MM.1S (cell line): ENCODE measurements at regions not wholly inside any gene's neighbourhood (a gene's known extent, or its start where the extent isn't known, plus 50 kb on each side); places are given as distances from the start of the nearest gene placed in this dataset.

ENCODE experiments used
- DNase-seq: peaks from one replicate; pipeline ENCODE4 v3.0.0-alpha.2; 2015
- H2AFZ ChIP-seq: fragments of 300-600 bp; sonication (generic); 2 replicates; pipeline ENCODE4 v1.6.0; 2016; ENCODE audit warnings: antibody characterized with exemption, low read length
- H3F3A ChIP-seq: fragments of 300-600 bp; sonication (generic); 2 replicates; pipeline ENCODE4 v1.6.1; 2016; ENCODE audit warnings: mild to moderate bottlenecking, antibody characterized with exemption, low read length, moderate library complexity, mixed read lengths; ENCODE audit not compliant: insufficient read depth
- H3K27ac ChIP-seq: fragments of 300-600 bp; sonication (generic); 2 replicates; pipeline ENCODE4 v1.5.1; 2016; ENCODE audit warnings: mild to moderate bottlenecking, low read length
- H3K27me3 ChIP-seq: fragments of 300-600 bp; sonication (generic); replicated peaks from 2 replicates; pipeline ENCODE4 v1.6.0; 2016; ENCODE audit warnings: low read length; ENCODE audit not compliant: insufficient read depth
- H3K36me3 ChIP-seq: fragments of 300-600 bp; sonication (generic); replicated peaks from 2 replicates; pipeline ENCODE4 v1.6.1; 2016; ENCODE audit warnings: mild to moderate bottlenecking, low read length, mixed read lengths; ENCODE audit not compliant: insufficient read depth
- H3K4me1 ChIP-seq: fragments of 300-600 bp; sonication (generic); 2 replicates; pipeline ENCODE4 v1.6.1; 2016; ENCODE audit warnings: low read length, mixed read lengths
- H3K4me2 ChIP-seq: fragments of 300-600 bp; sonication (generic); 2 replicates; pipeline ENCODE4 v1.6.0; 2016; ENCODE audit warnings: low read depth, low read length
- H3K4me3 ChIP-seq: fragments of 300-600 bp; sonication (generic); 2 replicates; pipeline ENCODE4 v1.5.1; 2016; ENCODE audit warnings: low read length, mixed read lengths
- H3K79me2 ChIP-seq: fragments of 300-600 bp; sonication (generic); 2 replicates; pipeline ENCODE4 v1.6.1; 2016; ENCODE audit warnings: mixed run types, low read length, mixed read lengths
- H3K9ac ChIP-seq: fragments of 300-600 bp; sonication (generic); 2 replicates; pipeline ENCODE4 v1.6.1; 2016; ENCODE audit warnings: low read length, mixed read lengths
- H3K9me2 ChIP-seq: fragments of 300-600 bp; sonication (generic); replicated peaks from 2 replicates; pipeline ENCODE4 v1.6.1; 2016; ENCODE audit warnings: mild to moderate bottlenecking, low read length, mixed read lengths; ENCODE audit not compliant: insufficient read depth
- H3K9me3 ChIP-seq: fragments of 300-600 bp; sonication (generic); replicated peaks from 2 replicates; pipeline ENCODE4 v1.6.1; 2016; ENCODE audit warnings: mild to moderate bottlenecking, low read length, mixed read lengths; ENCODE audit not compliant: insufficient read depth
- H4K20me1 ChIP-seq: fragments of 300-600 bp; sonication (generic); 2 replicates; pipeline ENCODE4 v1.6.1; 2016; ENCODE audit warnings: mild to moderate bottlenecking, low read length, moderate library complexity, mixed read lengths; ENCODE audit not compliant: insufficient read depth
- CTCF ChIP-seq: fragments of 300-600 bp; sonication (generic); IDR thresholded peaks from 2 replicates; pipeline ENCODE4 v1.5.1; 2016; ENCODE audit warnings: antibody characterized with exemption, low read length, mixed read lengths
- EZH2 ChIP-seq: fragments of 300-600 bp; sonication (generic); optimal IDR thresholded peaks from 2 replicates; pipeline ENCODE3; 2017; ENCODE audit warnings: low read depth, mild to moderate bottlenecking, antibody characterized with exemption, low read length, mixed read lengths
- EZH2phosphoT487 ChIP-seq: fragments of 300-600 bp; sonication (generic); IDR thresholded peaks from 2 replicates; pipeline ENCODE4 v1.6.1; 2018; ENCODE audit warnings: antibody characterized with exemption, low read length

DNA sequence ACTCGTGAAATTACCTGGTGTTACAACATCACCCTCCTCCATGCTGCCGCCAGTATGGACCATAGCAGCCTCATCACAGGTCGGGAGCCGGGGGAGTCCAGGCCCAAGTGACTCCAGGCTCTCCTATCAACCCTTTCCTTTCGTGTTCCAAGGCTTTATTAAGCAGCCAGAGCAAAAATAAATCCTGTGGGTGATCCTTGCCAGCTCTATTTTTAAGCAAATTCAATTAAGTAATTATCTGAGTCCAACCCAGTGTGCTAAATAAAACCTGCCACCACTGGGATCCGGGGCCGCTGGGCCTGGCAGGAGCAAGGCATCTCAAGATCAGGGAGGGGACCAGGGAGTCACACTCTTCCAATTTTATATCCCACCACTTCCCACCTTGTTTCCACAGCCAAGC is 80.7 kb upstream of the PRPS1 start:
- H3F3A ChIP-seq, result no peaks in the 10 kb centered on the region
- no peak overlapping the region for H3K4me2 ChIP-seq
- H3K27me3 ChIP-seq, result no peaks in the 10 kb centered on the region
- H3K4me1 ChIP-seq, result no peaks in the 10 kb centered on the region
- H3K79me2 ChIP-seq, result no peaks in the 10 kb centered on the region
- H3K9me2 ChIP-seq, result no peaks in the 10 kb centered on the region
- no peak for DNase-seq
- no peak overlapping the region for H3K4me3 ChIP-seq
- no peak overlapping the region for H2AFZ ChIP-seq
- no peak for TF ChIP-seq EZH2phosphoT487
- TF ChIP-seq EZH2, result no peak
- no peak for TF ChIP-seq CTCF
- H3K9me3 ChIP-seq, result no peaks in the 10 kb centered on the region
- H3K27ac ChIP-seq, result no peak overlapping the region
- no peaks in the 10 kb centered on the region for H3K36me3 ChIP-seq
- H4K20me1 ChIP-seq, result no peaks in the 10 kb centered on the region
- H3K9ac ChIP-seq, result no peak overlapping the region

DNA sequence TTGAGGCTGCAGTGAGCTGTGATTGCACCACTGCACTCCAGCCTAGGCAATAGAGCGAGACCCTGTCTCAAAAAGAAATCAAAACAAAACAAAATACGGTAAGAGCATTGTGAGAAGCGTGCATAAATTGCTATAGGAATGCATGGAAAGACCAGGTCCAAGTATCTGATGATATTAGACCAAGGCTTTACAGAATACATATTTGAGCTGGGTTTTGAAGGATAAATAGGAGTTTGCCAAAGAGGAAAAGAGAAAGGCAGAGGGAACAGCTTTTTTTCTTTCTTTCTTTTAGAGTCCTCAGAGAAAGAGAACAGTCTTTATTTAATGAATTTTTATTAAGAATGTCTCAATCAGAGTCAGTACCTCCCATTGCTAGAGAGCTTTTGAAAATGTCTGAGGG is 79.5 kb upstream of the PRPS1 start:
- H3K79me2 ChIP-seq, result no peaks in the 10 kb centered on the region
- no peak overlapping the region for H3K27ac ChIP-seq
- H3K4me3 ChIP-seq, result no peak overlapping the region
- TF ChIP-seq CTCF, result no peak
- TF ChIP-seq EZH2, result no peak
- TF ChIP-seq EZH2phosphoT487, result no peak
- no peaks in the 10 kb centered on the region for H3K9me2 ChIP-seq
- H3K4me1 ChIP-seq, result no peaks in the 10 kb centered on the region
- no peaks in the 10 kb centered on the region for H3F3A ChIP-seq
- no peaks in the 10 kb centered on the region for H4K20me1 ChIP-seq
- no peak for DNase-seq
- no peak overlapping the region for H2AFZ ChIP-seq
- no peak overlapping the region for H3K9ac ChIP-seq
- H3K4me2 ChIP-seq, result no peak overlapping the region
- H3K9me3 ChIP-seq, result no peaks in the 10 kb centered on the region
- no peaks in the 10 kb centered on the region for H3K27me3 ChIP-seq
- no peaks in the 10 kb centered on the region for H3K36me3 ChIP-seq

- H3K9me2 ChIP-seq, result no peaks in the 10 kb centered on the region
- no peaks in the 10 kb centered on the region for H4K20me1 ChIP-seq
- H3K9ac ChIP-seq, result no peak overlapping the region
- no peak overlapping the region for H3K27ac ChIP-seq
- H3K4me3 ChIP-seq, result no peak overlapping the region
- no peaks in the 10 kb centered on the region for H3K4me1 ChIP-seq
- no peak overlapping the region for H3K4me2 ChIP-seq
- no peaks in the 10 kb centered on the region for H3K9me3 ChIP-seq
- TF ChIP-seq EZH2, result no peak
- TF ChIP-seq EZH2phosphoT487, result no peak
- no peak for TF ChIP-seq CTCF
- no peak for DNase-seq
- H3K79me2 ChIP-seq, result no peaks in the 10 kb centered on the region
- no peaks in the 10 kb centered on the region for H3K36me3 ChIP-seq
- no peaks in the 10 kb centered on the region for H3F3A ChIP-seq
- H2AFZ ChIP-seq, result no peak overlapping the region
- H3K27me3 ChIP-seq, result no peaks in the 10 kb centered on the region
Measured at GRCh38 chrX:107549504-107549903, 78.8 kb upstream of the PRPS1 start.

GRCh38 chrX:107551546-107551945 is 76.8 kb upstream of the PRPS1 start:
- Histone ChIP-seq H3F3A (no peaks in the 10 kb centered on the region), H3K27ac (no peak overlapping the region), H3K27me3 (no peaks in the 10 kb centered on the region), H3K9me3 (no peaks in the 10 kb centered on the region), H3K4me3 (no peak overlapping the region), H3K79me2 (no peaks in the 10 kb centered on the region), H4K20me1 (no peaks in the 10 kb centered on the region), H3K9me2 (no peaks in the 10 kb centered on the region), H3K4me1 (no peaks in the 10 kb centered on the region), H2AFZ (no peak overlapping the region), H3K4me2 (no peak overlapping the region), H3K36me3 (no peaks in the 10 kb centered on the region), H3K9ac (no peak overlapping the region)
- no peak for DNase-seq
- TF ChIP-seq EZH2phosphoT487 (no peak), CTCF (no peak), EZH2 (no peak)
